NCI-H748 treated with DMSO at 0.1 percent for 48 hours (cell line): ENCODE measurements at regions not wholly inside any gene's neighbourhood (a gene's known extent, or its start where the extent isn't known, plus 50 kb on each side); places are given as distances from the start of the nearest gene placed in this dataset.
A peak's percentile ranks its signal among the peaks of the same experiment; 100 is the strongest.
"Not testable (repeated sequence)": the region's sequence is repeated elsewhere in the genome, so short reads cannot be mapped to it uniquely, and the experiment has no call there.

ENCODE experiments used
- DNase-seq: peaks from one replicate; lab custom pipeline; 2025; lab: John Stamatoyannopoulos, UW

DNA sequence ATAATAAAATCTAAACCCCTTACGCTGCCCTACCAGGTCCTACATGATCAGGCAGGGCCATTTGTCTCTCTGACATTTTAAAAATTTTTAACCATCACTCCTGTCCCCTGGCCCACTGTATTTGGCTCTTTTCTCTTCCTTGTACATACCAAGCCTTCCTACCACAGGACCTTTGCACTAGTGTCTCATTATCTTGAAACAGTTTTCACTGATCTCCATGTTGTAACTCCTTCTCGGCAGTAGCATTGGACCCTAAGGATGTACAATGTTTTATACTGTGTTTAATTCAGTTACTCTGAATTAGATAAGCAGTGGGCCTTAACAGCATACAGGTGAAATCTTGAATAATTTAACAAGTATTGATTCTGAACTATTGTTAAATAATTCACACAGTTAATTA lies 330.7 kb downstream of the UTRN start:
- DNase-seq = no peak

DNA sequence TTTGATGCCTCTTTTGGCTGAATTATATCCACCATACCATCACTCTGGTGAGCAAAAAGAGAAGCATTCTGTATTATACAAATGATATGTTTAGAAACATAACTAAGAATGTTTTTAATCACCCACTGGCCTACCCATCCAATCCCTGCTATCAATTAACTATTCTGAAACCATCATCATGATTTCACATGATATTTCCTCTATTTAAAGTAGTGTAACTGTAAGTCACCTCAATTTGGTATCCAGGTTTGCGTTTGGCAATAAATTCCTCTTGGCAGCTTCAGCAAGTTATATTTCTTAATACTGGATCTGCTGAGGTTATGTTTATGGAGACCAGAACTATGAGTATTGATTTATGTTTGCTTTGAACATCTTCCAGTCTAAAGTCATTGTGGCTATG lies 332.1 kb downstream of the UTRN start:
- no peak for DNase-seq

DNA sequence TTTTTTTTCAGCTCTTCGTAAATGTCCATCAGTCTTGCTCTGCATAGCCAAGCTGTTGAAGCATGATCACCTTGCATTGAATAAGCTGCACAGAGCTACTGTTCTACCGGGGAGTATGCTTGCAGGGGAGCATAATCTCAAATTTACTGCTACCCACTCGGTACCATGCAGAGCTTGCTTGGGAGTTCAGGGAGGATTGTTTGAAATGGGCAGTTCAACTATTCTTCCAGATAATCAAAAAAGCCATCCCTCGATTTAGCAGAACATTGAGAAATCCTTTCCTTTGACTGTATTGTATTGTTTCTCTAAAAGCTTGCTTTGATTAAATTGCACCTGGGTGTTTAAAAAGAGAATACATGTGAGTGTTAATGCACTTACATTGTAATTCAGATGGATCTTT lies 332.6 kb downstream of the UTRN start:
- DNase-seq = peak; percentile 81

DNA sequence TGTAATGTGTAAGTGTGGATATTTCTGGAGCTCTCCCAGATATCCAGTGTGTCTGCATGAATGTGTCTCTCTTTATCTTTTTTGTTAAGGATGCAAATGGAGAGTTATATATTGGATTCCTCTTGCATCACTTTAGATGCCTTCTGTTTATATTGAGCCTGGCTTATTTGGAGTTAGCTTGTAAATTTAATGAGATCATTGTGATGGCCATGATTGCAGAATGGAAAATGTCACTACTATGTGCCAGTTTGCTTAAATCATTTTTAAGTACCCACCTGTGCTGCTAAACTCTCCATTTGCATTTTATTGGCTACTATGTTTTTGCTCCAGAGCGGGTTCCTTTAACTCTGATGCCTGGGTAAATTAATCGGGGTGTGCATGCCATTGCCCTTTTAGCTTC lies 334.8 kb downstream of the UTRN start:
- DNase-seq = no peak

DNA sequence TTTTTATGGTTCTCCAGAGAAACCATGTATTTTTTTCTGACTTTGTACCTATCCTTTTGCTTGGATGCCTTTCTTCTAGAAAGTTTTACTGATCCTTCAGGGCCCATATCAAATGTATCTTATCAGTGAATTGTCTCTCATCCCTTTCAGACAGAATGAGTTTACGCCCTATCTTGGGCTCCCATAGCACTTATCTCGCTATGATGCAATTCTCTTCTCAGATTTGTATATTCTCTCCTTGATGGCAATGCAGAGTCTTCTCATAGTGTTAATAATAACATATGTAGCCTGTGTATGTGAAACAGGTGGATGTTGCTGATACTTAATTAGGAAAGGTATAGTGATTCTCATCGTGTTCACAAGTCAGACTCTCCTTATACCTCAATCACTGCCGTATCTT lies 336.2 kb downstream of the UTRN start:
- no peak for DNase-seq

DNA sequence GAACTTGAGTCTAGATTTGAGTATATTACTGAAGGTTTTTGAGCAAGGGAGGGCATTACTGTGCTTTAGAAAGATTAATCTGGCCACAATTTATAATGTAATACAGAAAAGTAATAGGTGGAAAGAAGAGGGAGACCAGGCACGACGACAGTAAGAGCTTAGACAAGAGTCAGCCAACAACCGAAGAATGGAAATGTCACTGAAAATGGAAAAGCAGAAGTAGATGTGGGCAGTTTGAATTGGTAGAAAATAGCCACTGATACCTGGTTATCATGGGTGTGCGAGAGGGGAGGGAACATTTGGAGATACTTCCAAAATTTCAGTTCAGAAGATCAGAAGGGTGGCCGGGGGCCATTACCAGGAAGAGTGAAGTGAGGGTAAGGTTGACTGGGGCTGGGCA lies 339.1 kb downstream of the UTRN start:
- DNase-seq = no peak

DNA sequence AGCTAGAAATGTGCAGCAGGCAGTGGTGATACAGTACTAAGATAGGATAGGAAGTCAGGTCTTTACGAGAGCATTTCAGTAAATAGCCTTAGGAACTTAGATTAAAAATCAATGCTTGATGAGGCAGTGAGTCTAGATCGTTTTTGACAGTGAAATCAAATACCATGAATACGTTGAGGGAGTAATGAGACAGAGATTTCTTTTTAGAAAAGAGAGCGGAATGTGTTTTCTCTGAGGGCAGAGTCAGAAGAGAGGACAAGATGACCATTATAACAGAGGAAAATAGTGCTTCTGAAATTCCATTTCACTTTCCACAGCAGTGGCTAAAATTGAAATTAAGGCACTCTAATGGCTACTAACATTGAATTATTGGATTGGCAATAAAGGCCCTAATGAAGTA lies 339.6 kb downstream of the UTRN start:
- no peak for DNase-seq

DNA sequence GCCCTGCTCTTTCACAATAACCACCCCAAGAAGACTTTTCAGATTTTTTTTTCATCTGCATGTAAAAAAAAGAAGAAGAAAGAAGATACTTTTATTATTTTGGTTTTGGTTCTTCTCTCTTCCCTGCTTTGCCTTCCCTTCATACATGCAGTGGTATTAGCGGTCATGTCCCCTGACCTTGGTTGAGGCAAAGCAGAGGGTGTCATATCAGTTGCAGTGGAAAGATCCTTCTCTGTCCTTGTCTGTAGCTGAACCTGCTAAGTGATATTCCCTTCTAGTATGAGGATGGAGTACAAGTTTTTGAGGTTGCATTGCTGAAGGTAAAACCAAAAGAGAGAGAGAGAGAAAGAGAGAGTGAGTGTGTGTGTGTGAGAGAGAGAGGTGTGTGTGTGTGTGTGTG lies 345.7 kb downstream of the UTRN start:
- DNase-seq = no peak

DNA sequence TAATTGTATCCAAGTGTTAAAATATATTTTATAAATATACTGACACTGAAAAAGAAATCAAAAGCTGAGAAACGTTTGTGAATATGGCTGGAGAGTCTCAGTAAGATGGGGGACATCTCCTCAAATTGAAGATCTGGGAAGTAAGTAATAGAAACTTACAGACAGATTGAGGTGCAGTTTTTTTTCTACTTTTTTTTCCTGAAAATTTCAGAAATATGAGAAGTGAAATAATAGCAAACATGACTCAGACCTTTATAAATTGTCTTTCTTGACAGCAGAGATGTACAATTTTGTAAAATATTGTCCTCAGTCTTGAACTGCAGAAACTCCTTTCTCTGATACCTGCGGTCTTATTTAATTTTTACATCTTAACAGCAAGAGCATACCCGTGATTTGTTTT lies 347.1 kb downstream of the UTRN start:
- DNase-seq = no peak

DNA sequence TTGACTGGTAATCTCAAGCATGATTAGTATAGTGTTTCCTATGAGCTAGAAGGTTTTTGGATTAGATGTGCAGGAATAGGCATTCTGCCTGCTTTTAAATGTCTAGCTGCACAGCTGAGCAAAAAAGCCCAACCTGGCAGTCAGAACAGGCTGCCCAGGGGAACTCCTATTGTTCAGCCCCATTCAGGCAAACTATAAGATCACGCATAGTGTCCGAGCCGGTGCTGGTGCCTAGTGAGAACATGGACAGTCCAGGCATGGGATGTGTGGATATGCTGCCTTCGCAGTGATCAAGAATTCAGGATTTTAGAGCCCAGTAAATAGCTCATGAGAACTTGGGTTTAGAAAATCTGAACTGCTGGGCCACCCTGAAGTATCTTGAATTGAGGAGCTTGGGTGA lies 348.8 kb downstream of the UTRN start:
- no peak for DNase-seq

DNA sequence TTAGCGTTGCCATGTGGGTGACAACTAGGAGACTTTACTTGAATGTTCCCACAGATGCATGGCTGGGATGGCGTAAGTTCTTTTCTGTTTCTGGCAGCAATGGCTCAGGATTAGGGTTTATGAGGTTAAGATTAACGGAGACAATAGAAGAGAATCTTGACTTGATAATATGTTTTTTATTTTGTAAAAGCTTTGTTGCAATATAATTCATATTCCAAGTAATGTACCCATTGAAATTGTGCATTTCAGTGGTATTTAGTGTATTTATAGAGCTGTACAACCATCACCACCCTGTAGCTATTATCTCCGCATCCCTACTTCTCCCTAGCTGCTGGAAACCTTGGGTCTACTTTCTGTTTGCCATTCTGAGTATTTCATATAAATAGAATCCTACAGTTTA lies 349.2 kb downstream of the UTRN start:
- DNase-seq = no peak

DNA sequence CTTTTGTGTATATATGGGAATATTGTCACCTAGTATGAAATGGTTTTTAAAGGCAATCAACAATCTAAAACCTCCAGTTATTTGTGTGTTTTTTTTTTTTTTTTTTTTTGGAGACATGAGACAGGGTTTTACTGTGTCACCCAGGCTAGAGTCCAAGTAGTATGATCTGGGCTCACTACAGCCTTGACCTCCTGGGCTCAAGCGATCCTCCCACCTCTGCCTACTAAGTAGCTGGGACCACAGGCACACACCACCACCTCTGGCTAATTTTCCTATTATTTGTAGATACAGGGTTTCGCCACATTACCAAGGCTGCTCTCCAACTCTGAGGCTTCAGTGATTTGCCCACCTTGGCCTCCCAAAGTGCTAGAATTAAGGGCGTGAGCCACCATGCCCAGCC lies 349.9 kb downstream of the UTRN start:
- DNase-seq = no peak

DNA sequence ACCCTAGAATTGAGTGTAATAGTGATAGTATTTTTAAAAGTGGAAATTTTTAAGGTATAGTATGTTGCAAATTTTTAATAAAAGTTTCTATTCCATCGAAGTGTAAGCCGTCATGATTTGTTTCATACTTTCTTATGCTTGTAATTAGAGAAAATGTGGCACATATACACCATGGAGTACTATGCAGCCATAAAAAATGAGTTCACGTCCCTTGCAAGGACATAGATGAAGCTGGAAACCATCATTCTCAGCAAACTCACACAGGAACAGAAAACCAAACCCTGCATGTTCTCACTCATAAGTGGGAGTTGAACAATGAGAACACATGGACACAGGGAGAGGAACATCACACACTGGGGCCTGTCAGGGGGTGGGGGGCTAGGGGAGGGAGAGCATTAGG lies 350.9 kb downstream of the UTRN start:
- DNase-seq = not testable (repeated sequence)

DNA sequence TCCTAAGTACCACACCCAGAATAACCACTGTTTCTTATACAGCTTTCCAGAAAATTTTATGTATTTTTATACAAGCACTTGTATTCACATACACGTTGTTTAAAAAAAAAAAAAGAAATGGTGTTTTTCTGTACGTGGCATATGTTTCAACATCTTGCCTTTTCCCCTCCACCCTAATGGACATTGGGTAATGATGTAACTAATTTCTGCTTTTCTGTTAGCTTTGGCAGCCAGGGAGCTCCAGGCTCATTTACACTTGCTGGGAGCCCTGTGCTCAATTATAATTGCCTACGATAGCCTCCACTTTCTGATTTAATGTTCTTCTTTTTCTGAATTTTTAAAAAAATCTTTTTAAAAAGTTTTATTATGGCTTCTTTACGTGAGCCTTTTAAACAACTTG lies 352.4 kb downstream of the UTRN start:
- no peak for DNase-seq

DNA sequence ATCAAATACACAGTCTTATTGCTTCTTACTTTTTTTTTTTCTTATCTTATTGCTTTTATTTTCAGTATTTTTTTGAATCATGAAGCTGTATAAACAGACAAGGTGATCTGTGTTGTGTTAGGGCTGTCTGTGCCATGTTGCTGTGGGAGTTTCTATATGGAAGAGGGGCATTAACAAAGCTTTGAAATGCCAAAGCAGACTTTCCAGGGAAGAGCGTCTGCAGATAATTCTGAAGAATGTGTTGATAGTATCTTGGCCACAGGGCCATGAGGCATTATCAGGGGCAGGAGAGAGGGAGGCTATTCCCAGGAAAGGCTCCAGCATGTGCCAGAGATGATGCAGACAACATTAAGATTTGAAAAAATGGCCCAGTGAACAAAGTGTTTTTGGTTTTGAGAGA lies 354.5 kb downstream of the UTRN start:
- no peak for DNase-seq

DNA sequence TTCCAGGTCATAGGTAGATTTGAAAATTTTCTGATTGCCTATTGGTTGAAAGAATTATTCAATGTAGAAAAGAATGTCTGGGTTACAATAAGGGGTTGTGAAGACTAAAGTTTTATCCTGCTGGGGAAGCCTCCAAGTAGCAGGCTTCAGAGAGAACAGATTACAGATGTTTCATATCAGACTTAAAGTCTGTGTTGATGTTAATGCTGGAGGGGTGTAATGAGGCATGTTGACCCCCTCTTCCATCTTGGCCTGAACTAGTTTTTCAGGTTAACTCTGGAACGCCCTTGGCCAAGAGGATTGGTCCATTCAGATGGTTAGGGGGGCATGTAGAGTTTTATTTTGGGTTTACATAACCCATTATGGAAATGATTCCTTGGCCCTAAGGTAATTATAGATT lies 356.2 kb downstream of the UTRN start:
- DNase-seq = no peak

DNA sequence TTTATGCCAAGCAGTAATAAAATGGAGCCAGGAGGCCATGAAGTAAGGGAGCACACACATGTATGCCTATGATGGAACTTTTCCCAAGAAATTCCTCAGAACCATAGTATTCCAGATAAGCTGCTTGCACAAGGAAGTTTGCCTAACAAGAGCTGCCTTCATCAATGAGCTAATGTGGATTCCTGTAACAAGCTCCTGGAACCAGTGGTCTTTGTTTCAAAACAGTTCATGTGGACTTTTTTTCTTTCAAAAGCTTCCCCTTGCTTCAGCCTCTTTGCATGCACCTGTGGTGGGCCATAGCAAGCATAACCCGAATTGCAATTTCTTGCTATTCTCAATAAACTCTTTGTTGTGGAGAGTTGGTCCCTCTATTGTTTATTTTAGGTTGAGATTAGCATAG lies 359.6 kb downstream of the UTRN start:
- DNase-seq = no peak

DNA sequence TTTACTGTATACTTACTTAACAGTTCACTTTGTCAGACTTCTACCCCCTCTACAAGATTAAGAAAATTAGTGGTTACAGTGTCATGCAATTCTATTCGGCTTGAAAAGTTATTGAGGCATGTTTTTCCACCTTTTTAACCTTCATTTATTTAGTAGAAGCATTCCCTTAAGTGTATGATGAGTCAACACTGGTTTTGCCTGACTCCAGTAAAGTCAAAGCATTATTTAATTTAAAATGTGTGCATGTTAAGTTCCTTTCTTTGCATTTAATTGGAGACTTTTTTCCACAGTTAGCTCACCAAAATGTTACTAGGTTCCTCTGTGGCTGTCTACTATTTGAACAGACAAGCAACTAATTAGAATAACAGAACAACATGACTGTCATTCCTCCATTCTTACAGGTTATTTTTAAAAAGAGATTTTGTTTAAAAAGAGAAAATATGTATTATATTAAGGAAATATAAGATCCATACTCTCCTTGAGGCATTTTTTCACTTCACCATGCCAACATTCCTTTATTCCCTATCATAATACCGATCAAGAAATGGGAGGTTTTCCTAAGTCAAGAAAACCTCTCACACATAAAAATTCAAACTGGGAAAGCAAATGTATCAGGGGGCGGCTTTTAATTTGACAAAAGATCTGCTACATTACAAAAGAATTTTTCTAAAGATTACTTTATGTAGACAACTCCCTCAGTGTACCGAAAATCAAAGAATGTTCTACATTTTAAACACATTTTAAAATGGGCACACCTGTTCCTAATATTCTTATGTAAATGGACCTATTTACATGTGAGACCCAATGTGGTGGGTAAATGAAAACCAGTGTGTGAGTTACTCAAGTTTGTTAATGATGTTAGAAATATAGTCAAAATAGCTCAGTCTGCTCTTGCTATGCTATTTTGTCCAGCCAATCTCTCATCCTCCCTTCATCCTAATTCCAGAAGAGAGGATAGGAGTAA lies 361.2 kb downstream of the UTRN start:
- DNase-seq = no peak

DNA sequence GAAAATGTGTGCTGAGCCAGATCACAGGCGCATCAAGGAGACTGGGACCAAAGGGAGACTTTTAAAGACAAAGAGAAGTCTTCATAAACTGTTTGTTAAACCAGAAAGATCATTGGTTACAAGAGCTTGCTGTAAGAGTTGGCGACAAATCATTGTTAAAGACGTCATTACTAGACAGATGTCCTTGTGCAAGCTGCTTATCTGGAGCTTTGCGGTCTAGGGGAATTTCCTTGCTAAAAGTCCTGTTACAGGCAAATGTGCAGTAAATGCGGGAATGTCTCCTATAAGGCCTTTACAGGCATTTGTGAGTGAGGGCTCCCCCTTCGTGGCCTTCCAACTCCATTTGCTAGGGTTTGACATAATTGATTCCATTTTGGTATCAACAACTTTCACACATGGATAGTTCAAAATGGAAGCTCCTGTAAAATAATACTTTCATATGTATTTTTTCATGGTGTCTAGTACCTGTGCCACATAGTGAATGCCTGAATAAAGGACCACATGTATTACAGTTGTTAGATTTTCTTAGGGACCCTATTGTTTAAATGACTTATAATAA lies 362.4 kb downstream of the UTRN start:
- no peak for DNase-seq

DNA sequence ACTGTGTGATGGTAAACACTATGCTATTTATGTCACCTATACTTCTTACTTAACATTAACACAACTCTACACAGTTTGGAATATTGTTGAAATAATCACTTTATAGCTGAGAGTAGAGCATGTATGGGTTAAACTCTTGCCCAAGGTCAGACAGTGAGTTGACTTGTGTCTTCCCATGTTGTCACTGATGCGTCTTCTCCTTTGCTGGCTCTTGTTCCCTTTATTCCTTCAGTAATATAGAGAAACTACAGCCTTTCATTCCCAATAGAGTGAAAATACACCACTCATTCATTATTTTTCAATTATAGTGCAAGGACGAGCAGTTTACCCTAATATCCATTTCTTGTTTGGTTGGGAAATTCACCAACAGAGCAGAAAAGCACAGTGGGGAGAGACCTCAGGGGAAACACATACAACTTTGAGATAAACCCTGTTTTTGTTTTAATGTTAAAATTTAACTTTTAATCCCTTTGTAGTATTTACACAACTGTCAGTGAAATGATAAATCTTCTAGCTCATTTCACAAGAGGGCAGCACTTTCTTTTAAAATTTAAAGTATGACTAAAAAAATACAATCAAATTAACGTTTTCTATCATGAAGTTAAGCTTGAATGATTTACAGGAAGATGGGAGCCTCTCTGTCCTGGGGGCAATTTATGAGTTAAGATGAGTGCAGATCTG lies 363.0 kb downstream of the UTRN start:
- DNase-seq = no peak

DNA sequence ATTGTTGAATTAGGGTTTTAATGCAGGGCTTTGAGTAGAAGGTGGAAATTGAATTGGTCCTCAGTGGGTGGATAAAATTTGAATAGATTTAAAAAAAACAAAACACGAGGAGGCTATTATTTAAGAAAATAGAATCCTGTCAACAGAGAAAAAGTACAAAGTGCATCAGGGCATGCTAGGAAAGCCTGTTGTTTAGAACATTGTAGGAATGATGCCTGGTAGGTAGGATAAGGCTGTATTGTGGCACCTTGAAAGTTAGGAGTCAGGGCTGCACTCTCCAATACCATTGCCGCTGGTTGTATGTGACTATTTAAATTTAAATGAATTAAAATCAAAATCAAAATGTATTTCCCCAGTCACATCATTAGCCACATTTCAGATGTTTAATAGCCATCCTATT lies 363.9 kb downstream of the UTRN start:
- DNase-seq = no peak

DNA sequence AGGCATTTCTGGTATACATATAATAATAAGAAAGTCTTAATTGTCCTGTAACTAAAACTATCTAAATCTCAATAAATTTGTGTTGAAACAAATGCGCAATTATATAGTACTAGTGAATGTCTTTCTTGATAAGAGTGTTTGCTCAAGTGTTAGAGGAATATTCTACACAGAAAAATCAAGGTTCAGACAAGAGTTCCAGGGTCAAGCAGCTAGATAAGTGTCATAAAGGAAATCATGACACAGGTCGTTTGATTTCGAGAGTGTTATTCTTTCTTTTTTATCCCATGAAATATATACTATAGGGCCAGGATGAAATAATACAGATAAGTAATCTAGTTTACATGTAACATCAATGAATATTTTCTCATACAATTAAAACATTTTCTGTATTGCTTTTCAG lies 366.1 kb downstream of the UTRN start:
- DNase-seq = no peak

DNA sequence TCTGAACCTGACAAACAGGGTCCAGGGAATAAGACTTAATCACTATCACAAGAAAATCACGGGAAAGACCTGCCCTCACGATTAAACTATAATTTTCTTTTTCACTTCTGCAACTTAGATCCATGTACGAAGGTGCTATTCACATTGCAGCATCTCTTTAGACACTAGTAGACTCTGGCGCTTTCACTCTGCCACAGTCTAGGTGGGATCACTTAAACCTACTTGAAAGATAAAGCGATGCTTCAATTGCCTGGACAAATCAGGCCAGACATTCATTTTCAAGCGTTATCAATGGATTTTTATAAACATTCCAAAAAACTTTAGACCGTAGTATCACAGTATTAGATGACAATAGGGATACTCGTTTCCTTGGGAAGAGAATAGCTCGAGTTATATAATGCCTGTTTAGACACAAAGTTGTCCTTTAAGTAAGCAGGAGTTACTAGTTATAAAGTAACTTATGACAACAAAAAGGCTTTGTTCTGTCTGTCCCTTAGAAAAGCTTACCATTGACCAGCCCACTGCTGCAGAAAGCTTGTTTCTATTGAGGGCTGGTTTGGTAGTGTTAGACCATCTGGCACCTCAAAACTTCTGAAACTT lies 367.3 kb downstream of the UTRN start:
- no peak for DNase-seq
